KMS-11 (cell line): ENCODE measurements at regions not wholly inside any gene's neighbourhood (a gene's known extent, or its start where the extent isn't known, plus 50 kb on each side); places are given as distances from the start of the nearest gene placed in this dataset.
"Not testable (repeated sequence)": the region's sequence is repeated elsewhere in the genome, so short reads cannot be mapped to it uniquely, and the experiment has no call there.

ENCODE experiments used
- H2AFZ ChIP-seq: fragments of 200-600 bp; sonication (generic); 2 replicates; pipeline ENCODE4 v1.6.1; 2016; ENCODE audit warnings: antibody characterized with exemption, mixed run types, low read depth
- H3K27ac ChIP-seq: fragments of 200-600 bp; sonication (generic); 2 replicates; pipeline ENCODE4 v1.6.1; 2016; ENCODE audit warnings: mild to moderate bottlenecking, mixed run types
- H3K27me3 ChIP-seq: fragments of 200-600 bp; sonication (generic); 2 replicates; pipeline ENCODE4 v1.6.1; 2017; ENCODE audit warnings: mild to moderate bottlenecking, low read depth, mixed run types, moderate library complexity; ENCODE audit not compliant: insufficient read depth
- H3K36me3 ChIP-seq: fragments of 200-600 bp; sonication (generic); 2 replicates; pipeline ENCODE4 v1.6.1; 2017; ENCODE audit warnings: mild to moderate bottlenecking, mixed run types; ENCODE audit not compliant: insufficient read depth
- H3K4me1 ChIP-seq: fragments of 200-600 bp; sonication (generic); 2 replicates; pipeline ENCODE4 v1.6.1; 2016; ENCODE audit warnings: mild to moderate bottlenecking, low read depth, mixed run types; ENCODE audit not compliant: poor library complexity, severe bottlenecking
- H3K4me2 ChIP-seq: fragments of 200-600 bp; sonication (generic); 2 replicates; pipeline ENCODE4 v1.7.0; 2016; ENCODE audit warnings: mild to moderate bottlenecking, mixed run types
- H3K4me3 ChIP-seq: fragments of 200-600 bp; sonication (generic); IDR thresholded peaks from 2 replicates; pipeline ENCODE4 v1.6.1; 2017; ENCODE audit warnings: low read depth, low read length, mixed read lengths; ENCODE audit not compliant: insufficient read depth
- H3K79me2 ChIP-seq: fragments of 200-600 bp; sonication (generic); 2 replicates; pipeline ENCODE4 v1.6.1; 2016; ENCODE audit warnings: low read depth, mixed run types; ENCODE audit not compliant: insufficient read depth
- H3K9ac ChIP-seq: fragments of 200-600 bp; sonication (generic); 2 replicates; pipeline ENCODE4 v1.6.1; 2016; ENCODE audit warnings: mild to moderate bottlenecking, mixed run types
- H4K20me1 ChIP-seq: fragments of 200-600 bp; sonication (generic); 2 replicates; pipeline ENCODE4 v1.6.1; 2016; ENCODE audit warnings: mild to moderate bottlenecking, mixed run types; ENCODE audit not compliant: insufficient read depth
- TF ChIP-seq, protein P1 (sequence below): fragments of 200-600 bp; sonication (generic); conservative IDR thresholded peaks from 2 replicates; pipeline ENCODE4 v1.6.1; 2017; ENCODE audit warnings: low read depth, mild to moderate bottlenecking, antibody characterized with exemption, low read length, moderate library complexity, mixed read lengths

- peaks cover 25% of the 10 kb centered on the region for H3K4me1 ChIP-seq
- H3K4me3 ChIP-seq, result peak overlapping the region; percentile 38
- H2AFZ ChIP-seq, result no peak overlapping the region
- no peaks in the 10 kb centered on the region for H4K20me1 ChIP-seq
- H3K27ac ChIP-seq, result no peak overlapping the region
- TF ChIP-seq, protein P1, sequence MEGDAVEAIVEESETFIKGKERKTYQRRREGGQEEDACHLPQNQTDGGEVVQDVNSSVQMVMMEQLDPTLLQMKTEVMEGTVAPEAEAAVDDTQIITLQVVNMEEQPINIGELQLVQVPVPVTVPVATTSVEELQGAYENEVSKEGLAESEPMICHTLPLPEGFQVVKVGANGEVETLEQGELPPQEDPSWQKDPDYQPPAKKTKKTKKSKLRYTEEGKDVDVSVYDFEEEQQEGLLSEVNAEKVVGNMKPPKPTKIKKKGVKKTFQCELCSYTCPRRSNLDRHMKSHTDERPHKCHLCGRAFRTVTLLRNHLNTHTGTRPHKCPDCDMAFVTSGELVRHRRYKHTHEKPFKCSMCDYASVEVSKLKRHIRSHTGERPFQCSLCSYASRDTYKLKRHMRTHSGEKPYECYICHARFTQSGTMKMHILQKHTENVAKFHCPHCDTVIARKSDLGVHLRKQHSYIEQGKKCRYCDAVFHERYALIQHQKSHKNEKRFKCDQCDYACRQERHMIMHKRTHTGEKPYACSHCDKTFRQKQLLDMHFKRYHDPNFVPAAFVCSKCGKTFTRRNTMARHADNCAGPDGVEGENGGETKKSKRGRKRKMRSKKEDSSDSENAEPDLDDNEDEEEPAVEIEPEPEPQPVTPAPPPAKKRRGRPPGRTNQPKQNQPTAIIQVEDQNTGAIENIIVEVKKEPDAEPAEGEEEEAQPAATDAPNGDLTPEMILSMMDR, result no peak
- H3K79me2 ChIP-seq, result no peaks in the 10 kb centered on the region
- H3K36me3 ChIP-seq, result no peaks in the 10 kb centered on the region
- H3K9ac ChIP-seq, result no peak overlapping the region
- H3K27me3 ChIP-seq, result no peaks in the 10 kb centered on the region
- peak overlapping the region; percentile 52 for H3K4me2 ChIP-seq
These were observed 384.2 kb downstream of the CGGBP1 start for GRCh38 chr3:87674397-87675161.

GRCh38 chr3:87673132-87673531, 385.7 kb downstream of the CGGBP1 start:
- TF ChIP-seq, protein P1, result no peak
- Histone ChIP-seq H3K4me3 (no peak overlapping the region), H3K36me3 (no peaks in the 10 kb centered on the region), H3K4me2 (no peak overlapping the region), H3K9ac (no peak overlapping the region), H3K79me2 (no peaks in the 10 kb centered on the region), H2AFZ (no peak overlapping the region), H3K27me3 (no peaks in the 10 kb centered on the region), H4K20me1 (no peaks in the 10 kb centered on the region), H3K27ac (no peak overlapping the region), H3K4me1 (peaks cover 25% of the 10 kb centered on the region)

DNA sequence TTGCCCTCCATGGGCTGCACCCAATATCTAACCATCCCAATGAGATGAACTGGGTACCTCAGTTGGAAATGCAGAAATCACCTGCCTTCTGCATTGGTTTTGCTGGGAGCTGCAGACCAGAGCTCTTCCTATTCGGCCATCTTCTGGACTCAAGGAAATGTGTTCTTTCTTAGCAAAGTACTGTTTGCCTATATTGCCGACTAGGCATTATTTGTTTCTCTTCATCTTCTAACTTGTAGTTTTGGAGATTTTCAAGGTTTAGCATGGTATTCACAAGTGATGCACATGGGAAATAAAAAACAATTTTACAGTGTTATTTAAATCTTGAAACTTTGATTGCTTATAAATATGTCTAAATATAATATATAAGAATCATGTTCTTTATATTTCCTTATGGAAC, 377.8 kb upstream of the POU1F1 start:
- no peak overlapping the region for H3K4me3 ChIP-seq
- H3K27ac ChIP-seq, result no peak overlapping the region
- TF ChIP-seq, protein P1, result no peak
- H3K9ac ChIP-seq, result no peak overlapping the region
- H2AFZ ChIP-seq, result no peak overlapping the region
- H4K20me1 ChIP-seq, result no peaks in the 10 kb centered on the region
- H3K4me2 ChIP-seq, result no peak overlapping the region
- H3K4me1 ChIP-seq, result no peaks in the 10 kb centered on the region
- H3K27me3 ChIP-seq, result no peaks in the 10 kb centered on the region
- H3K36me3 ChIP-seq, result no peaks in the 10 kb centered on the region
- no peaks in the 10 kb centered on the region for H3K79me2 ChIP-seq

GRCh38 chr3:87653138-87653537, 376.8 kb upstream of the POU1F1 start:
- H2AFZ ChIP-seq, H3K4me3 ChIP-seq, H3K4me2 ChIP-seq, H3K9ac ChIP-seq, H4K20me1 ChIP-seq, H3K27ac ChIP-seq, H3K4me1 ChIP-seq, H3K27me3 ChIP-seq, H3K79me2 ChIP-seq, H3K36me3 ChIP-seq: not testable (repeated sequence)

GRCh38 chr3:87634426-87634825, 358.0 kb upstream of the POU1F1 start:
- Histone ChIP-seq H3K4me2 (no peak overlapping the region), H3K79me2 (no peaks in the 10 kb centered on the region), H2AFZ (no peak overlapping the region), H3K9ac (no peak overlapping the region), H4K20me1 (no peaks in the 10 kb centered on the region), H3K27me3 (no peaks in the 10 kb centered on the region), H3K4me1 (no peaks in the 10 kb centered on the region), H3K36me3 (no peaks in the 10 kb centered on the region), H3K4me3 (no peak overlapping the region), H3K27ac (no peak overlapping the region)
- TF ChIP-seq, protein P1, result no peak
